Testis (tissue), 2 donors: ENCODE measurements at regions not wholly inside any gene's neighbourhood (a gene's known extent, or its start where the extent isn't known, plus 50 kb on each side); places are given as distances from the start of the nearest gene placed in this dataset.

Experiments used
- DNase-seq: peaks from one replicate; pipeline ENCODE4 v3.0.0-alpha.2; 2019
- H3K27ac ChIP-seq, 2 donors: fragments of 200-600 bp; sonication (generic); one replicate each; pipeline ENCODE4 v1.5.1; 2019
- H3K27me3 ChIP-seq: fragments of 200-600 bp; sonication (generic); one replicate; pipeline ENCODE4 v1.5.1; 2019
- H3K36me3 ChIP-seq: fragments of 200-600 bp; sonication (generic); one replicate; pipeline ENCODE4 v1.5.1; 2017; ENCODE audit warnings: low read depth; ENCODE audit errors: missing control alignments
- H3K4me1 ChIP-seq: fragments of 200-600 bp; sonication (generic); one replicate; pipeline ENCODE4 v1.5.1; 2019
- H3K4me3 ChIP-seq, 2 donors: fragments of 200-600 bp; sonication (generic); one replicate each; pipeline ENCODE4 v1.5.1; 2017 to 2019
- H3K9me3 ChIP-seq: fragments of 200-600 bp; sonication (generic); one replicate; pipeline ENCODE4 v1.5.1; 2017
- CTCF ChIP-seq, 3 experiments: fragments of 450-650 bp in 2 of 3; fragments of 200-600 bp in 1 of 3; sonication (generic) in 1 of 3; IDR thresholded peaks; one replicate each; pipeline ENCODE4 v1.5.1; 2016 to 2019; ENCODE audit warnings: antibody characterized with exemption in 3 of 3, mild to moderate bottlenecking in 2 of 3, moderate library complexity in 1 of 3
- POLR2A ChIP-seq: fragments of 450-650 bp; IDR thresholded peaks from one replicate; pipeline ENCODE4 v1.6.1; 2017; ENCODE audit warnings: antibody characterized with exemption, mild to moderate bottlenecking, moderate library complexity
- WGBS, 2 donors: methylation state at CpG; one replicate each; pipeline ENCODE4 v1.1.5; 2018; 5-methylcytosine and 5-hydroxymethylcytosine counted together
- intact Hi-C: fragments of 100-400 bp; cut with DNase I; formaldehyde crosslinking; loops from one replicate; pipeline ENCODE4 v1.15.1; 2023; ENCODE audit warnings: low total_unique reads

DNA sequence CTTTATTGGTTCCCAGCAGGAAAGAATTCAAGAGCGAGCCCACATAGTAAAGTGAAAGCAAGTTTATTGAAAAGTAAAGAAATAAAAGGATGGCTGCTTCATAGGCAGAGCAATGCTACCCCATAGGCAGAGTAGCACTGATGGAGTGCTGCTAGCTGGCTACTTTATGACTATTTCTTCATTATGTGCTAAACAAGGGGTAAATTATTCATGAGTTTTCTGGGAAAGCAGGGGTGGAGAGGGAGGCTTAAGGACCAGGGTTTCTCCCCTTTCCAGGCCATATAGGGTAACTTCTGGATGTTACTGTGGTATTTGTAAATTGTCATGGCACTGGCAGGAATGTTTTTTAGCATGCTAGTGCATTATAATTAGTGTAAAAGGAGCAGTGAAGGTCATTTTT is 1271.4 kb downstream of the KCNT2 start:
- WGBS, 2 donors = 93 to 95% methylated on average over 1 of the region's 1 CpG
- H3K4me1 ChIP-seq = no peaks in the 10 kb centered on the region
- no peak overlapping the region for H3K4me3 ChIP-seq
- H3K27ac ChIP-seq = no peak overlapping the region
- intact Hi-C loops = no loop called here
- no peaks in the 10 kb centered on the region for H3K9me3 ChIP-seq
- no peaks in the 10 kb centered on the region for H3K36me3 ChIP-seq
- DNase-seq = no peak
- TF ChIP-seq POLR2A = no peak
- TF ChIP-seq CTCF (IDR thresholded peaks at IDR 0.05) = no peak
- no peaks in the 10 kb centered on the region for H3K27me3 ChIP-seq

DNA sequence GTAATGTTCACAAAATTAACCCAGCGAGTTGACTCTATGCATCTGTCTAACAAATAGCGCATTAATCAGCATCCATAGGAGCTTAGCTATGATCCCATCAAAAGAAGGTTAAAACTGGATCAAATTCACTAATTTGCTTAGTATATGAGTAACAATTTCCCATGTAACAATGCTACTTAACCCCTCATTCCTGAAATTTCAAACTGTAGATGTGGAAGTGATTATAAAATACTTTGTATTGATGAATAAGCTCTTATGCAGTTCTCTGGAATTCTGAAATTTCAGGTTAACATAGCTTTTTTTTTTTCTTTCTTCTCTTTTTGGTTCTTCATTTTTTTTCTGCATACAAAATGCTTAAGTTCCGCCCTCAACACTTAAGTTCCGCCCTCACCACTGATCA is 1272.7 kb downstream of the KCNT2 start:
- Histone ChIP-seq H3K27me3 (no peaks in the 10 kb centered on the region), H3K9me3 (no peaks in the 10 kb centered on the region), H3K27ac (no peak overlapping the region), H3K4me1 (no peaks in the 10 kb centered on the region), H3K36me3 (no peaks in the 10 kb centered on the region), H3K4me3 (no peak overlapping the region)
- TF ChIP-seq POLR2A = no peak
- TF ChIP-seq CTCF (IDR thresholded peaks at IDR 0.05) = no peak
- intact Hi-C loops = no loop called here
- 89 to 93% methylated on average over 4 of the region's 4 CpGs for WGBS, 2 donors
- no peak for DNase-seq

- WGBS, 2 donors = 84 to 90% methylated on average over 1 of the region's 1 CpG
- intact Hi-C loops = no loop called here
- Histone ChIP-seq H3K36me3 (no peaks in the 10 kb centered on the region), H3K9me3 (no peaks in the 10 kb centered on the region), H3K4me3 (no peak overlapping the region), H3K4me1 (no peaks in the 10 kb centered on the region), H3K27me3 (no peaks in the 10 kb centered on the region), H3K27ac (no peak overlapping the region)
- no peak for DNase-seq
- no peak for TF ChIP-seq POLR2A
- no peak for TF ChIP-seq CTCF (IDR thresholded peaks at IDR 0.05)
Observed at GRCh38 chr1:195332102-195332501, 1276.1 kb downstream of the KCNT2 start.

DNA sequence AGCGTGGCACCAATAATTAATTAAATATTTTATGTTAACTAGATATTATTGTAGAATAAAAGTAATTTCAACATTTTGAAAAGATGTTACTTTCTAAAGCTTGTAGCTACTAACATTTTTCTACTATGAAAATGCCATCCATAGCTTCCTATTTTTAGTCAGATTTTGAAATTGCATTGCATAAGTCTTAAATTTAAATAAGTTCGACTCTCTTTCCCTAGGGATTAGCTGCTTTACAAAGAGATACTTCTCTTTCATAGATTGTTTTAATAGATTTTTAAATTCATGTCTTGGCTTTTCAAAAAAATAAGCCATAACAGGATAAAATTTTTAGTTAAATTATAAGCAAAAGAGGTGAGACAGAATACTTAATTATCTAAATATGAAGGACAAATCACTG is 1279.6 kb downstream of the KCNT2 start:
- H3K27me3 ChIP-seq = no peaks in the 10 kb centered on the region
- no peak overlapping the region for H3K4me3 ChIP-seq

More for the DNA sequence above, 1279.6 kb downstream of the KCNT2 start:
- H3K4me1 ChIP-seq = no peaks in the 10 kb centered on the region
- H3K36me3 ChIP-seq = no peaks in the 10 kb centered on the region
- 68 to 79% methylated on average over 2 of the region's 2 CpGs for WGBS, 2 donors
- no peak for DNase-seq
- TF ChIP-seq CTCF (IDR thresholded peaks at IDR 0.05) (no peak), POLR2A (no peak)
- intact Hi-C loops = no loop called here
- H3K27ac ChIP-seq = no peak overlapping the region
- no peaks in the 10 kb centered on the region for H3K9me3 ChIP-seq
